ENCODE measurements at regions not wholly inside any gene's neighbourhood (a gene's known extent, or its start where the extent isn't known, plus 50 kb on each side); places are given as distances from the start of the nearest gene placed in this dataset.

- TF ChIP-seq HINFP (tag; conservative IDR thresholded peaks at IDR 0.05; ENCODE audit: low read depth) = no peak
- TF ChIP-seq, protein P1, sequence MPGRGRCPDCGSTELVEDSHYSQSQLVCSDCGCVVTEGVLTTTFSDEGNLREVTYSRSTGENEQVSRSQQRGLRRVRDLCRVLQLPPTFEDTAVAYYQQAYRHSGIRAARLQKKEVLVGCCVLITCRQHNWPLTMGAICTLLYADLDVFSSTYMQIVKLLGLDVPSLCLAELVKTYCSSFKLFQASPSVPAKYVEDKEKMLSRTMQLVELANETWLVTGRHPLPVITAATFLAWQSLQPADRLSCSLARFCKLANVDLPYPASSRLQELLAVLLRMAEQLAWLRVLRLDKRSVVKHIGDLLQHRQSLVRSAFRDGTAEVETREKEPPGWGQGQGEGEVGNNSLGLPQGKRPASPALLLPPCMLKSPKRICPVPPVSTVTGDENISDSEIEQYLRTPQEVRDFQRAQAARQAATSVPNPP (IDR thresholded peaks at IDR 0.05; ENCODE audit: borderline replicate concordance, insufficient read depth, insufficient read length) = no peak
- no peak for TF ChIP-seq POLR3A (IDR thresholded peaks at IDR 0.05; ENCODE audit: borderline replicate concordance, extremely low read depth, insufficient read depth, insufficient read length)
- TF ChIP-seq ZNF41 (CRISPR knock-in tag; conservative IDR thresholded peaks at IDR 0.05) = no peak
Observed at GRCh38 chr2:8320311-8321066, 361.4 kb upstream of the ID2 start (continued).

DNA sequence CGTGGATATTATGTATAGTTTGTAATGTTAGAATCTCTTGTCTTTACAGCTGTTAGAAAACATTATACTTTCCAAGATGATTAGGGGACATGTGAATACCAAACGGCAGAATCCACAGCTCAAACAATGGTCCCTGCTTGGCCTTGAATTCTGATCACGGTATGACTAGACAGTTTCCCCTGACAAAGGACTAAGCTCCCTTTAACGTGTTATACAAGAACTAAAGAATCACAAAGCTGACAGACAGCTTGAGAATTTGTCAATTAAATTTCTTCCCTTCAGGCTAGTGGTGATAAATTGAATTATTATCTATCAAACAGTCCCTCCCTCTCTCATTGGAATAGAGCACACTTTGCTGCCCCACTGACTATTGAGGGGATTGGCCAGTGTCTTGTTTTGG is 359.2 kb upstream of the ID2 start:
- intact Hi-C loops (cut with micrococcal nuclease) = no loop called here
- 11% methylated on average over 4 of the region's 4 CpGs for WGBS (ENCODE audit: insufficient coverage, low coverage, missing lambda C conversion rate)
- no peak for FAIRE-seq

More for the DNA sequence above, 359.2 kb upstream of the ID2 start:
- ATAC-seq = no peak
- peaks cover 0 to 14% of the 10 kb centered on the region in 2 experiments; a peak in 3 of 5 replicates for H3K4me1 ChIP-seq (replicated peaks in 1 of 2; ENCODE audit: control insufficient read depth in 2 of 2, insufficient read depth in 2 of 2, low read length in 2 of 2)
- no peak for DNase-seq (ENCODE audit: extremely low read depth in 1 of 4, low spot score in 3 of 4)
- H3K27ac ChIP-seq (ENCODE audit: extremely low read depth, low read depth, low read length) = no peak overlapping the region
- in situ Hi-C loops (cut with MboI) = no loop called here
- H3K27me3 ChIP-seq (ENCODE audit: control insufficient read depth in 2 of 2, insufficient read depth in 2 of 2, low read length in 2 of 2) = no peaks in the 10 kb centered on the region; a peak in 1 of 5 replicates
- TF ChIP-seq NFE2 (IDR thresholded peaks at IDR 0.05; ENCODE audit: low read depth) (peak; percentile 38), MAFG (tag; conservative IDR thresholded peaks at IDR 0.05) (peak; percentile 33; the same call in 1 of the 2 replicates), NFXL1 (CRISPR knock-in tag; IDR thresholded peaks at IDR 0.05) (no peak)
- no peak overlapping the region for H3K4me3 ChIP-seq
- no peak overlapping the region for H3K4me2 ChIP-seq (ENCODE audit: insufficient read depth, low read length)
- BruUV-seq (replicated peaks) = no TSS peak
- 0 out of 2 replicates have a peak overlapping the region, but pooled peaks have one; percentile 6 for H2AFZ ChIP-seq (ENCODE audit: low read depth, low read length)
- H3K9me3 ChIP-seq (replicated peaks; ENCODE audit: control insufficient read depth, insufficient read depth, low read depth, low read length) = no peaks in the 10 kb centered on the region
- CTCF ChIA-PET (ENCODE audit: low intra/inter-chr PET ratio) = no interaction called here
- H4K20me1 ChIP-seq (replicated peaks; ENCODE audit: control insufficient read depth, insufficient read depth, low read length) = no peaks in the 10 kb centered on the region
- POLR2A ChIA-PET = interaction anchor here (0.8 kb wide), 1 partner anchor 8 kb away, joined by 3 read pairs; no protein-coding TSS in a partner anchor
- no peaks in the 10 kb centered on the region for H3K79me2 ChIP-seq (ENCODE audit: control insufficient read depth, insufficient read depth, low read length)
- H3K9ac ChIP-seq (ENCODE audit: insufficient read depth in 1 of 2, low read depth in 2 of 2, low read length in 2 of 2) = no peak overlapping the region
- H3K9me1 ChIP-seq (ENCODE audit: control insufficient read depth, insufficient read depth, low read length) = no peaks in the 10 kb centered on the region
- no peaks in the 10 kb centered on the region for H3K36me3 ChIP-seq (ENCODE audit: control insufficient read depth, insufficient read depth, low read length)

Measured in K562 (cell line).